Stimulated activated CD4-positive, alpha-beta T cell treated with anti-CD3 and anti-CD28 coated beads, Interleukin-12 subunit alpha, Interleukin-12 subunit beta, amount 100 ng/mL, for 24 hours (primary cell): ENCODE measurements at regions not wholly inside any gene's neighbourhood (a gene's known extent, or its start where the extent isn't known, plus 50 kb on each side); places are given as distances from the start of the nearest gene placed in this dataset.
"Not testable (repeated sequence)": the region's sequence is repeated elsewhere in the genome, so short reads cannot be mapped to it uniquely, and the experiment has no call there.

Experiments used
- DNase-seq, 2 experiments: peaks; one replicate each; pipeline ENCODE4 v3.0.0-alpha.2; 2020; ENCODE audit warnings: low read depth in 2 of 2

DNA sequence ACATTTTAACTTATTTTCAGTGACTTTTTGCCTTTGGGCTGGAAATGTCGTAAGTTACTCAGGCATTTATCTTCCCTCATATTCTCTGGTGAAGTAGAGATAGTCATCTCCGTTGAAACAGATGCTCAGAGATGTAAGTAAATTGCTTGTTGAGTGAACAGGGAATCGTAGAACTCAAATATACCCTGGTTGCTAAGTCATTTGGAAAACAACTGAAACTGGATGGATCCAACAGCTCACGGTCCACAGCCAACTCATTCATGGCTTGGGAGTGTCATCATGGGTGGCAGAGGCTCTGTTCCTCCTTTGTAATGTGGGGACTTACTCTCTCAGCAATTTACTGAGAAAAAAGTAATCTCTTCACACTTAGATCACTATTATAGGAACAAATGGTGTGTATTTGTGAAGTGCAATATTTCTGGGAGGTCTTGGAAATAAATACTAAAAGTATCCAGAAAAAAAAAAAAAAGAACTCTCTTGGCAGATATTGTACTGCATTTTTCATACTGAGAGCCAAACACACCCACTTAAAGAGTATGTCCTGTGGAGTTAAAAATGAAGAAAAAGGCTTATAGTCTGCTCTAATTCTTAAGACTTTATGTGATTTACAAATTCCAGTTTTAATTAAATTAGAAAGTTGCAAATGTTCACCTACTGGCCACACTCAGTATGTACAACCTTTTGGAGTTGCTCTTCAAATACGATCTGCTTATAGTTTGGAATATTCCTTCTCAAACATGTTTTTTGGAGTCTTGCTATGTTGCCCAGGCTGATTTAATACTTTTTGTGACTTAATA is 107.4 kb downstream of the LEPR start:
- DNase-seq = no peak

DNA sequence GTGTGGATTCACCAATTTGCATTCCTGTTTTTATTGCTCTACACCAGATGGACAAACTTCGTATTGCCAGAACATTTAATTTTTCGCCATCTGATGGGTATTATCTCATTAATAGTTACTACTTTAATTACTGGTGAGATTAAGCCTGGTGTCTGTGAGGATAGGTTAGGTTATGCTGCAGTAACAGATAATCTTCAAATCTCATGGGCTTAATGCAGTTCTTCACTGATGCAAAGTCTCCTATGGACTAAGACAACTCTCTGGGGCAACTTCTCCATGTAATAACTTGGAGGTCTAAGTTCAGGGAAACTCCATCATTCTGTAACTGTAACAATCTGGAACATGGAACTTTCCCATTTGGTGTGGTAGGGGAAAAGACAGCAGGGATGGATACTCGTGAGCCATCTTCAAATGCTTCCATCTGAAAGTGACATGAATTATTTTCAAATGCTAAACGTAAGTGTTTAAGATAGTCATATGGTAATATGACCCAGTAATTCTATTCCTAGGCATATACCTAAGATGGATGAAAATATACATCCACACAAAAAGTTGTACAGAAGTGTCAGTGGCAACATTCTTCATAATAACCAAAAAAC is 111.6 kb downstream of the LEPR start:
- DNase-seq = no peak

DNA sequence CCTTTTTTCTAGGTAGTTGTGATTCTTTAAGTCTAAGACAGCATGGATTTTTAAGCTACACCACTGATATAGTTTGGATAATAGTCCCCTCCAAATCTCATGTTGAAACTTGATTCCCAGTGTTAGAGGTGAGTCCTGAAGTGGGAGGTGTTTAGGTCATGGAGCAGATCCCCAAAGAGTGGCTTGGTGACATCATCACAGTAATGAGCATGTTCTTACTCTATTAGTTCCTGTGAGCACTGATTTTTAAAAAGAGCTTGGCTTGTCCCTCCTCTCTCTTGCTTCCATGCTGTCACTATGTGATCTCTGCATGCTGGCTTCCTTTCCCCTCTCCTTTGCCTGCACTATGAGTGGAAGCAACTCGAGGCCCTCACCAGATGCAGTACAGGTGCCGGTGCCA is 115.5 kb downstream of the LEPR start:
- DNase-seq = no peak

DNA sequence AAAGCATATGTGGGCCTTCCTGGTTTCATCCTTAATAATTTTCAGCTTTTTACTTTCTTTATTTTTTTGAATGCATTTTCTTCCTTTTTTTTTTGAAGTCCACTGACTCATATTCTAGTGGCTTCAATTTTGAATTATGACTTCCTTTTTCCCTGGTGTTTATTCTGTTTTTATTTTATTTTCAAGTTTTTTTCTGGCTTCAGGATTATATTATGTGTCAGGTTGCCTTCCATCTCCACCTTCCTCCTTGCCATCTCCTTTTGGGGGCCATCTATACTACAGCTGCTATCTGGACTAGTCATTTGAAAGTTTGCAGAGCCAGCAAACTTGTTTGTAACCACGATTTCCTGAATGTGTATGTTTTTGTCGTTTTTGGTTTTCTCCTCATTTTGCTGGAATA is 117.6 kb downstream of the LEPR start:
- no peak for DNase-seq

DNA sequence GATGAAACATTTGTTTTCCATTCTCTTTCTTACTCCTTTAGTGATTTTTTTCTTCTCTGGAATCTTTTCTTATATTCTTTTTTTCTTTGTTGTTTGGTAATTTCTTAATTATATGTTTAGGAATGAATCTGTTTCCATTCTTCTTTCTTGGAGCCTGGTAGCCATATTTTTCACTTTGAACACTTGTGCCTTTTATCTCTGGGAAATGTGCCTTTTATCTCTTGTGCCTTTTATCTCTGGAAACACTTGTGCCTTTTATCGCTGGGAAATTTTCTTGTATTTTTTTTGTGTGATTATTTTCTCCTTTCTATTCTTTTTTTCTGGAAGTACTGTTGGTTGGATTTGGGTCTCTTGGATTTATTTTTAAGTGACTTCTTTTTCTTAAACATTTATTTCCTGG is 118.2 kb downstream of the LEPR start:
- no peak for DNase-seq

DNA sequence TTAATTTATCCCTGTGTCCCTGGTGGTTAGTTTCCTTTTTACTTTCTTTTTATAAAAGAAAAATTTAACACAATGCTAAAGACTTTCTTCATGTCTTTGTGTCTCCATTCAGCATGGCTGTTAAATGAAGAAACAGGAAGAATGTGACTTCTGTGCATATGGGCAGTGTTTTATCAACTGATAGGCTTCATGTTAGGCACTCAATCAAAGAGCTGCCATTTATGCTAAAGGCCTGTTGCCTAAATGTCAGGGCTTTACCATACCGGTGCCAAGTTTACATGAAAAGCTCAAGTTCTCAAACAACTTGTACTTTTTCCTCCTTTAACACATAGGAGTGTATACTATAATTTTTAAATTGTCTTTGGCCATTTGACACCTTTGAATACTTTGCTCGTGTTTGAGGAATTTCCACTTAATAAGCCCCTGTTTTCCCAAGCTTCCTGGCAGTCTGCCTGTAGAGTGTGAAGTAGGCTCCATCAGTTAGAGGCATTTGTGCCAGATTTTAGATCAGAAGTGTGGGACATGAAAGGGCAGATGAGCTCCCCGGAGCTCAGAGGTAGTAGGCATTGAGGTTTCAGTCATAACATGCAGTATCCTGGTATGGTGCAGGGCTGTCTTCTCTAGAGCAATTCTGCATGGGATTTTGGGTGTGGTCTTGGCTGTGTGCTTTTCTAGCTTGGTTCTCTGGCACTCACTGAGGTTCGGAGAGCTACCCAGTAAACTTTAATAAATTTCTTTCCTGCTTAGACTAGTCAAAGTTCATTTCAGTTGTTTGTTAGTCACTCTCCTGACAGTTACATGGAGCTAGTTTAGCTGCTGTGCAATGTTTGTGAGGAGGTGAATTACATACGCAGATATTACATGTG is 119.0 kb downstream of the LEPR start:
- DNase-seq = no peak

DNA sequence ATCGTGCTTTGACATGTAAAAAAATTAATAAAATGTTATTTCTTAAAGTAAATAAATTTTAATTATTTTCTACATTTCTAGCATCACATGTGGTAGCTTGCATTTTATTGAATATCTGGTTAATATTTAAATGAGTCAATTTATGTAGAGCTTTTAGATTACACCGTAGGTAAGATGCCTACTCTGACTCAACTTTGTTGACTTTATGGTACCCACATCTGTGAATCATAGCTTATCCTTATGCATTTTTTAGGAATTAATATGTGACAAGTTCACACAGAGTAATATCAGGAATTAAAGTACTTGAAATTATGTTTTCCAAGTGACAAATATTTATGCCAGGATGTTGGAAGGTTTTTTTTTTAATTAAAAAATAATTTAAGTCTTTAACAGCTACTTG is 120.7 kb downstream of the LEPR start:
- no peak for DNase-seq

DNA sequence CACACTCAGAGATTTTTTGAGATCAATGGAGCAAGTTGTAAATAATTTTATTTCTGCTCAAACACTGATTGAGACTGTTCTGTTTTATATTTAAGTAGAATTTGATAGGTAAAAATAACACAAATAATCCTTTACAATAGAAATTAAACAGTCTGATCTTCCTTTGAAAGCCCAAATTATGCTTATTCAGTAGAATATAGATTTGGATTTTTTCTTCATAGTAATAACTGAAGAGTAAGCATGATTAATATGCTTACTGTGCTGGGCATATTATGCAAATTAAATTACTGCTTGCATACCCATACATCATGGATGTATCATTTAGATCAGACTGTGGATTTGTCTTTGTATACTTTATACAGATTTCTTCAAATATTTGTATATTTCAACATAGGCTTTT is 121.4 kb downstream of the LEPR start:
- no peak for DNase-seq

DNA sequence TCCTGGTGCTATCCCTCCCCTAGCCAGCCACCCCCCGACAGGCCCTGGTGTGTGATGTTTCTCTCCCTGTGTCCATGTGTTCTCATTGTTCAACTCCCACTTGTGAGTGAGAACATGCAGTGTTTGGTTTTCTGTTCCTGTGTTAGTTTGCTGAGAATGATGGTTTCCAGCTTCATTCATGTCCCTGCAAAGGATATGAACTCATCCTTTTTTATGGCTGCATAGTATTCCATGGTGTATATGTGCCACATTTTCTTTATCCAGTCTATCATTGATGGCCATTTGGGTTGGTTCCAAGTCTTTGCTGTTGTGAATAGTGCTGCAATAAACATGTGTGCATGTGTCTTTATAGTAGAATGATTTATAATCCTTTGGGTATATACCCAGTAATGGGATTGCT is 122.1 kb downstream of the LEPR start:
- not testable (repeated sequence) for DNase-seq

DNA sequence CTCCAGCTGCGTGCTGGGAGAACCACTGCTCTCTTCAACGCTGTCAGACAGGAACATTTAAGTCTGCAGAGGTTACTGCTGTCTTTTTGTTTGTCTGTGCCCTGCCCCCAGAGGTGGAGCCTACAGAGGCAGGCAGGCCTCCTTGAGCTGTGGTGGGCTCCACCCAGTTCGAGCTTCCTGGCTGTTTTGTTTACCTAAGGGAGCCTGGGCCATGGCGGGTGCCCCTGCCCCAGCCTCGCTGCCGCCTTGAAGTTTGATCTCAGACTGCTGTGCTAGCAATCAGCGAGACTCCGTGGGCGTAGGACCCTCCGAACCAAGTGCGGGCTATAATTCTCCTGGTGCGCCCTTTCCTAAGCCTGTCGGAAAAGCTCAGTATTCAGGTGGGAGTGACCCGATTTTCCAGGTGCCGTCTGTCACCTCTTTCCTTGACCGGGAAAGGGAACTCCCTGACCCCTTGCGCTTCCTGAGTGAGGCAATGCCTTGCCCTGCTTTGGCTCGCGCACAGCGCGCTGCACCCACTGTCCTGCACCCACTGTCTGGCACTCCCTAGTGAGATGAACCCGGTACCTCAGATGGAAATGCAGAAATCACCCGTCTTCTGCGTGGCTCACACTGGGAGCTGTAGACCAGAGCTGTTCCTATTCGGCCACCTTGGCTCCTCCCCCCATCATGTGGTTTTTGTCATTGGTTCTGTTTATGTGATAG is 130.0 kb downstream of the LEPR start:
- not testable (repeated sequence) for DNase-seq

DNA sequence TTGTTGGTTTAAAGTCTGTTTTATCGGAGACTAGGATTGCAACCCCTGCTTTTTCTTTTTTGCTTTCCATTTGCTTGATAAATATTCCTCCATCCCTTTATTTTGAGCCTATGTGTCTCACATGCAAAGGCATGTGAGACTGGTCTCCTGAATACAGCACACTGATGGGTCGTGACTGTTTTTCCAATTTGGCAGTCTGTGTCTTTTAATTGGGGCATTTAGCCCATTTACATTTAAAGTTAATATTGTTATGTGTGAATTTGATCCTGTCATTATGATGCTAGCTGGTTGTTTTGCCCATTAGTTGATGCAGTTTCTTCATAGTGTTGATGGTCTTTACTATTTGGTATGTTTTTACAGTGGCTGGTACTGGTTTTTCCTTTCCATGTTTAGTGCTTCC is 132.0 kb downstream of the LEPR start:
- not testable (repeated sequence) for DNase-seq

DNA sequence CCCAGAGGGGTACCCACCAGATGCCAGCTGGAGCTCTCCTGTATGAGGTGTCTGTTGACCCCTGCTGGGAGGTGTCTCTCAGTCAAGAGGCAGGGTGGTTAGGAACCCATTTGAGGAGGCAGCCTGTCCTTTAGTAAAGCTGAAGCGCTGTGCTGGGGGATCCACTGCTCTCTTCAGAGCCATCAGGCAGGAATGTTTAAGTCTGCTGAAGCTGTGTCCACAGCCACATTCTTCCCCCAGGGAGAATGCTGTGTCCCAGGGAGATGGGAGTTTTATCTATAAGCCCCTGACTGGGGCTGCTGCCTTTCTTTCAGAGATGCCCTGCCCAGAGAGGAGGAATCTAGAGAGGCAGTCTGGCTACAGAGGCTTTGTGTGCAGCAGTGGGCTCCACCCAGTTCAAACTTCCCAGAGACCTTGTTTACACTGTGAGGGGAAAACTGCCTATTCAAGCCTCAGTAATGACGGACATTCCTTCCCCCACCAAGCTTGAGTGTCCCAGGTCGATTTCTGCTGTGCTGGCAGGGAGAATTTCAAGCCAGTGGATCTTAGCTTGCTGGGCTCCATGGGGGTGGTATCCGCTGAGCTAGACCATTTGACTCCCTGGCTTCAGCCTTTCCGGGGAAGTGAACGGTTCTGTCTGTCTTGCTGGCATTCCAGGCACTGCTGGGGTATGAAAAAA is 133.8 kb downstream of the LEPR start:
- not testable (repeated sequence) for DNase-seq

DNA sequence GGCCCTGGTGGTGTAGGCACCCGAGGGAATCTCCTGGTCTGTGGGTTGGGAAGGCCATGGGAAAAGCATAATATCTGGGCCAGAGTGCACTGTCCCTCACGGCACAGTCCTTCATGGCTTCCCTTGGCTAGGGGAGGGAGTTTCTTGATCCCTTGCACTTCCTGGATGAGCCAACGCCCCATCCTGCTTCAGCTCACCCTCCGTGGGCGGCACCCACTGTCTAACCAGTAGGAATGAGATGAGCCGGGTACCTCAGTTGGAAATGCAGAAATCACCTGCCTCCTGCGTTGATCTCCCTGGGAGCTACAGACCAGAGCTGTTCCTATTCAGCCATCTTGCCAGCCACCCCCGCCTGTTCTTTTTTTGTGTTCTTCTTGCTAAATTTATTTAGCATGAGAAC is 134.4 kb downstream of the LEPR start:
- DNase-seq = no peak

DNA sequence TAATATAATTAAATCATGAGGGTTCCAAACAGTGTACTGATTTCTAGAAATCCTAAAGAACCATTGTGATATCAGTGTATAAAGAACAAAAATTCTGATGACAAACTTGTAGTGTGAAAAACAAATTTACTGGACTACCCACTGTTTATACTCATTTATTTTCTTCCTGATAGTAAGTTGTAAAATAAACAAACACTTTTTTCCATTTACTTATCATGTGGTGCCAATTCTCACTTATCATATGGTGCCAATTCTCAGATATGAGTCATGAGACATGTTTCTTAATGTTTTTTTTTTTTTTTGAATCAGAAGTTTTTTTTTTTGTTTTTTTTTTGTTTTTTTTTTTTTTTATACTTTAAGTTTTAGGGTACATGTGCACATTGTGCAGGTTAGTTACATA is 137.7 kb downstream of the LEPR start:
- no peak for DNase-seq

DNA sequence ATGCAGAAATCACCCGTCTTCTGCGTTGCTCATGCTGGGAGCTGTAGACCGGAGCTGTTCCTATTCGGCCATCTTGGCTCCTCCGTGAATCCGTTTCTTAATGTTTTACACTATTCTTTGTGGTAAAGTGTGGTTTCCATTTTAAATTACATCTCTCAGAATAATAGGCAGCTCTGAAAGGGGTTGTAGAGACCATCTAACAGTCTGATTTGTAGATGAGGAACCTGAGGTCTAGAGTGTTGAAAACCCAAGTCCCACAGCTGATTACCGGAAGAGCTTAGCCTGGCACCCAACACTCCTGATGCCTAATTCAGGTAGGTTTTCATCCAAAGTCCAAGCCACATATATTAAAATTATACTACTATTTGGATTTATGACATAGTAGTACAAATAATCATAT is 144.0 kb downstream of the LEPR start:
- no peak for DNase-seq

DNA sequence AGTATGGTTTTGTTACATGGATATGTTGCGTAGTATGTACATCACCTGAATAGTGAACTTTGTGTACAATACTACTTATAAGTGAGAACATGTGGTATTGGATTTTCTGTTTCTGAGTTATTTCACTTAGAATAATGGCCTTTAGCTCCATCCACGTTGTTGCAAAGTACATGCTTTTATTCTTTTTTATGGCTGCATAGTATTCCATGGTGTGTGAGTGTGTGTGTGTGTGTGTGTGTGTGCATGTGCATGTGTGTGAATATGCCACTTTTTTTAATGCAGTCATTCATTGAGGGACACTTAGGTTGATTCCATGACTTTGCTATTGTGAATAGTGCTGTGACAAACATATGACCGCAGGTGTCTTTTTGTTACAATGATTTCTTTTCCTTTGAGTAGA is 147.8 kb downstream of the LEPR start:
- no peak for DNase-seq

DNA sequence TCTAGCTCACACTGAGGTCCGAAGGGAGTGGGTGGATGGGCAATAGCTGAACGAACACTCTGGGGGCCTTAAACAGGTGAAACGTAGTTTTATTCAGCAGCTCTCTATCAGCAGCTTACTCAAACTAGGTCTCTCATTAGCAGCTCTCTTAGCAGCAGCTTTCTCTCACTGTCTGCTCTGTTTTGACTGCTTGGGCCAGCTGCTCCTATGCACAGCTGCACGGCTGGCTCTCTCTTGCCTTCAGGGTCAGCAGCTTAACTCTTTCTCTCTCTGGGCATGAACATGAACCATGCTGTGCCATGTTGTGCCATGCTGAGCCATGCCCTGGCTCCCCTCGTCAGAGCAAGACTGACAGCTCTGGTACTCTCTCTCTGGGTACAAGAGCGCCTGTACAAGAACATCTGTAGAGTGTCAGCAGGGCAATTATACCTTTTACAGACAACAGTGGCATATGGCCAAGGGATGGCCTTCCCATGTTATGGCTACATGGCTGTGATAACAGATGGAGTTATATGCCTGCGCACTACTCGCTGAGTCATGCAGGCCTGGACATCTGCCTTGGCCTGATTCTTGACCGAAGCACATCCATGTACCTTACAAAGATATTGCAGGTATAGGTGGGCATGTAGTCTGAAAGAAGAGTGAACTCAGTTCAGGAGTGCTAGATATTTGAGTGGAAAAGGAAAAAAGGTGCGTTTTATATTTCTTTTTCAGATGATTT is 152.4 kb downstream of the LEPR start:
- no peak for DNase-seq

DNA sequence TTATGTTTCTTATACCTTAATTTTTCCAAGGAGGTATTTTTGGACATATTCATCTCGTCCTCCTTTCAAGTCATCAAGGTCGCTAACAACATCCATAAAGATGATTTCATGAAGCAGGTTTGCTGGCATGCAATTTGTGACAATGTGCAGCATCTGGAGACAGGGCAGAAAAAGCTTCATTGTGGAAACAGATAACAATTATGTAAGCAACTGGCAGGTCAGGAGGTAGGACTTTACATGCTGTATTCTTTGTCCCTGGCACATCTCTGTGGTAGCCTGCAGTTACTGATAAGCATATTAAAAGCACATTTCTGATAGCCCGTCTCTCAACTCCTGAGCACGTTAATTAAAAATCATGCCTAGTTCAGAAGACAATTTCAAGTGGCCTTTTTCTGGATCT is 156.8 kb downstream of the LEPR start:
- DNase-seq = no peak

DNA sequence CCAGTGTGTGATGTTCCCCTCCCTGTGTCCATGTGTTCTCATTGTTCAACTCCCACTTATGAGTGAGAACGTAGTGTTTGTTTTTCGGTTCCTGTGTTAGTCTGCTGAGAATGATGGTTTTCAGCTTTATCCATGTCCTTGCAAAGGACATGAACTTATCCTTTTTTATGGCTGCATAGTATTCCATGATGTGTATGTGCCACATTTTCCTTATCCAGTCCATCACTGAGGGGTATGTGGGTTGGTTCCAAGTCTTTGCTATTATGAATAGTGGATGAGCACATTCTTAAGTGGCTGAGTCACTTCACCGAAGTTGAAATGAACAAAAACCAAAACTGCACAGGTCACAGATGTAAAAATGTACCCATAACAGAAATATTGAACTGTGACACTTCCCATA is 157.5 kb downstream of the LEPR start:
- DNase-seq = not testable (repeated sequence)

DNA sequence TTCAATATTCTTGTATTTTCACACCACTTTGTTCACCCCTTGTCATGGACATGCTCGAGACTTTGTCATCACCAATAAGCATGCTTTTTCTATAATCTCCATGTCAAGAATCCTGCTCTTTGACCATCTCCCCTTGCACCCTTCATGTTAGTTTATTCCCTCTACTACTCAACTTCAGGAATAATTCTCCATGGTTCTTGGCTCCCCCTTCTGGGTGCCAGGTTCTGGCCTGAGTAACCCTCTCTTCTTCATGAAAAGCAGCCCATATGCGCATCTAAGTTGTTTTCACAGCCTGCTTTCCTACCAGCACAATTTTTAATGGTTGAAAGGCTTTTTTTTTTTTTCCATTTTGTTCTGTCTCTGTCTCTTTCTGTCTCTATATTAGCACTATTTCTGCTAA is 160.7 kb downstream of the LEPR start:
- no peak for DNase-seq

DNA sequence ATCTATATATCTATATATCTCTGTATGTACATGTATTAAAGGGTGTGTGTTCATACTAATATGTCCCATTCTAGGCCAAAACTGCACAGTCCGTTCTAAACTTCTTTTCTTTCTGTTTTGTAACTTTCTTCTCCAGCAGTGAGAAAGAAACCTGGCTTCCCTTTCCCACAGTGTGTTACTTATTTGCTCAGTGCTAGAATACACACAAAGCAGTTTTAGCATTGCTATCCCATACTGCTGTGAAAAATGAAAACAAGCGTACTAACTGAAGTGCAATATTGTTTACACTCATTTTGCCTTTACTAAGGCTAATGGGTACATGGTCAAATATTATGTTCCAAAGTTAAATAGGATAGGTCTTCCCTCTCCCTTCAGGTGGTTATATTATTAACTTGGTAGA is 163.9 kb downstream of the LEPR start:
- no peak for DNase-seq
